ENCODE measurements at regions not wholly inside any gene's neighbourhood (a gene's known extent, or its start where the extent isn't known, plus 50 kb on each side); places are given as distances from the start of the nearest gene placed in this dataset.

GRCh38 chr5:20420991-20421595 lies 433.1 kb upstream of the CDH18 start:
- H3K4me1 ChIP-seq (ENCODE audit: insufficient read depth, low read length, poor library complexity, severe bottlenecking) = no peaks in the 10 kb centered on the region
- intact Hi-C loops (cut with micrococcal nuclease; ENCODE audit: unreplicated experiment) = no loop called here
- H3K4me3 ChIP-seq (ENCODE audit: low read depth, low read length, poor library complexity, severe bottlenecking) = no peak overlapping the region
- no peaks in the 10 kb centered on the region for H3K27me3 ChIP-seq (replicated peaks; ENCODE audit: insufficient read depth, low read depth, low read length, poor library complexity)
- ChIA-PET CTCF (no interaction called here), POLR2A (ENCODE audit: low non-redundant PET) (no interaction called here)
- DNase-seq (ENCODE audit: low spot score) = no peak
- H3K27ac ChIP-seq (ENCODE audit: low read depth, low read length, poor library complexity, severe bottlenecking) = no peak overlapping the region
- no peaks in the 10 kb centered on the region for H3K36me3 ChIP-seq (ENCODE audit: insufficient read depth, low read length, poor library complexity, severe bottlenecking)
- TF ChIP-seq EZH2 (IDR thresholded peaks at IDR 0.05; ENCODE audit: borderline replicate concordance, low read depth, low read length, poor library complexity, severe bottlenecking) = no peak
- no peak for TF ChIP-seq CTCF (conservative IDR thresholded peaks at IDR 0.05; ENCODE audit: low read depth, low read length)
- no TSS peak for BruUV-seq (replicated peaks)
- no peaks in the 10 kb centered on the region for H3K9me3 ChIP-seq (ENCODE audit: low read depth, low read length, poor library complexity, severe bottlenecking)

Data from A673 (cell line).